Astrocyte of the cerebellum (primary cell): ENCODE measurements at regions not wholly inside any gene's neighbourhood (a gene's known extent, or its start where the extent isn't known, plus 50 kb on each side); places are given as distances from the start of the nearest gene placed in this dataset.

Experiments used
- DNase-seq: peaks from one replicate; pipeline ENCODE4 v3.0.0-alpha.2; 2011; ENCODE audit warnings: low read depth
- H3K4me3 ChIP-seq: 2 replicates; pipeline ENCODE4 v1.5.1; 2011; ENCODE audit warnings: mild to moderate bottlenecking, low read depth, low read length, moderate library complexity
- in situ Hi-C: cut with HindIII; loops from 2 replicates; pipeline ENCODE4 v1.10.0; 2017; ENCODE audit warnings: low sequenced_read_pairs
- TF ChIP-seq, protein P1 (sequence below): IDR thresholded peaks from 2 replicates; pipeline ENCODE4 v1.5.1; 2012; ENCODE audit warnings: low read length, low read depth, moderate library complexity, mild to moderate bottlenecking; ENCODE audit errors: missing control alignments

DNA sequence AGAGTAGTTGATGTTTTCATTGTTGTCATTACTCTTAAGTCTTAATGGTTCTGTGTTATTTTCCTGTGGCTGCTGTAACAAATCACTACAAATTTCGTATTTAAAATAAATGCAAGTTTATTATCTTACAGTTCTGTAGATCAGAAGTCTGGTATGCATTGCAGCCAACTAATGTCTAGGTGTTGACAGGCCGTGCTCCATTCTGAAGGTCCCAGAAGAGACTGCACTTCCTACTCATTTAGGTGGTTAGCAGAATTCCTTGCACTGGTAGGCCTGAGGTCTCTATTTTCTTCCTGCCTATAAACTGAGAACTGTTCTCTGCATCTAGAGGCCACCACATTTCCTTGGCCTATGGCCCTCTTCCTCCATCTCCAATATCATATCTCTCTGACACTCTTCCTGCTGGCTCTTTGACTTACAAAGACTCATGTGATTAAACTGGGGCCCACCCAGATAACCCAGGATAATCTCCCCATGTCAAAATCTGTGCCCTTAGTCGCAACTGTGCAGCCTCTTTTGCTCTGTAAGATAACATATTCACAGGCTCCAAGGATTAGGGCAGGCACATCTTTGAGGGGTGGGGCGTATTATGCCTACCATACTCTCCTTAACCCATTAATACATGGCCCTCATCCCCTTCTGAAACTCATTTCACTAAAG is 468.4 kb downstream of the FOXO1 start:
- H3K4me3 ChIP-seq = no peak overlapping the region
- DNase-seq = no peak
- in situ Hi-C loops = no loop called here
- TF ChIP-seq, protein P1, sequence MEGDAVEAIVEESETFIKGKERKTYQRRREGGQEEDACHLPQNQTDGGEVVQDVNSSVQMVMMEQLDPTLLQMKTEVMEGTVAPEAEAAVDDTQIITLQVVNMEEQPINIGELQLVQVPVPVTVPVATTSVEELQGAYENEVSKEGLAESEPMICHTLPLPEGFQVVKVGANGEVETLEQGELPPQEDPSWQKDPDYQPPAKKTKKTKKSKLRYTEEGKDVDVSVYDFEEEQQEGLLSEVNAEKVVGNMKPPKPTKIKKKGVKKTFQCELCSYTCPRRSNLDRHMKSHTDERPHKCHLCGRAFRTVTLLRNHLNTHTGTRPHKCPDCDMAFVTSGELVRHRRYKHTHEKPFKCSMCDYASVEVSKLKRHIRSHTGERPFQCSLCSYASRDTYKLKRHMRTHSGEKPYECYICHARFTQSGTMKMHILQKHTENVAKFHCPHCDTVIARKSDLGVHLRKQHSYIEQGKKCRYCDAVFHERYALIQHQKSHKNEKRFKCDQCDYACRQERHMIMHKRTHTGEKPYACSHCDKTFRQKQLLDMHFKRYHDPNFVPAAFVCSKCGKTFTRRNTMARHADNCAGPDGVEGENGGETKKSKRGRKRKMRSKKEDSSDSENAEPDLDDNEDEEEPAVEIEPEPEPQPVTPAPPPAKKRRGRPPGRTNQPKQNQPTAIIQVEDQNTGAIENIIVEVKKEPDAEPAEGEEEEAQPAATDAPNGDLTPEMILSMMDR = no peak

DNA sequence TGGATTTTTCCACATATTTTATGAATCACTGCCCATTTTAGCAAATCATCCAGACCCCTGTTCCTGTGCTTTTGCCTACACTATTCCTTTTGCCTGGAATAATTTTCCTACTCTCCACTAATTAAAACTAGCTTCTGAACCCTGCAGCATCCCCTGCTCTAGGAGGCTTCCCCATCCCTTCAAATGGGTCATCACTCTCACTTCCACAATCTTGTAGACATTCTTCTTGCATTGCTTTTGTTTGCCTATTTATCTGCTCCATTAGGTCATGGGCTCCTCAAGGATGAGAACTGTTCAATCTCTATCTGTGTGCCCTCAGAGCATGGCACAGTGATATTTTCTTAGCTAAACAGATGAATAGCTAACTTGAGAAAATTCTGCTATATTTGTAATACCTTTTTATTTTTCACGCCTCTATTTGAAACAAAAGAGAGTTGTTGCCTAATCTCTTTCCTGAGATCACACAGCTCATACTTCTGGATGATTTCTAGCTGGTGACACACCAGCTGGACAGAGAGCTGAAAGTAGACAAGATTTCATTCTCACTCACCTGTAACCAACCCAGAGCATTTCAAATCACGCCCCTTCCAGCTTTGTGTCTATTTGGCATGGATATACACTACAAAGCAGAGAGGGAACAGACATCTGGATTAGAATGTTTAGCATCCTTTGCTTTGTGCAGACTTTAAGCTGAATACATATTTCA is 466.0 kb downstream of the FOXO1 start:
- in situ Hi-C loops = no loop called here
- H3K4me3 ChIP-seq = no peak overlapping the region
- DNase-seq = no peak
- TF ChIP-seq, protein P1 = no peak

DNA sequence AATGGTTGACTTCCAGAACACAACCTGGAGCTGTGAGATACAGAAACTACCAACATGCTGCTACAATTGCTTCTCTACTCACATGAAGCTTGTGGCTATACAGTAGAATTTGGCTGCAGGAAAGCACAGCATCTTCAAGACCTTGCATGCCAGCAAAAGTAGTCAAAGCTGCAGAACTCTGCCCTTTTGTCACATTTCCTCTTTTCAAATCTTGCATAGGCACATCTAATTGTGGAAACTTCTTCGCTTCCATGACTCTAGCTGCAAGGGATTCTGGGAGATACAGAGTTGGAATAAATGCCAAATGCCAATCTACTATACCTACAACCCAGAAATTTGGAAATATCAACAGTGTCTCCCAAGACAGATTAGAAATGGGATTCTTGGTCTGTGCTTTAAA is 462.2 kb downstream of the FOXO1 start:
- in situ Hi-C loops = no loop called here
- H3K4me3 ChIP-seq = no peak overlapping the region
- DNase-seq = no peak
- TF ChIP-seq, protein P1 = no peak

DNA sequence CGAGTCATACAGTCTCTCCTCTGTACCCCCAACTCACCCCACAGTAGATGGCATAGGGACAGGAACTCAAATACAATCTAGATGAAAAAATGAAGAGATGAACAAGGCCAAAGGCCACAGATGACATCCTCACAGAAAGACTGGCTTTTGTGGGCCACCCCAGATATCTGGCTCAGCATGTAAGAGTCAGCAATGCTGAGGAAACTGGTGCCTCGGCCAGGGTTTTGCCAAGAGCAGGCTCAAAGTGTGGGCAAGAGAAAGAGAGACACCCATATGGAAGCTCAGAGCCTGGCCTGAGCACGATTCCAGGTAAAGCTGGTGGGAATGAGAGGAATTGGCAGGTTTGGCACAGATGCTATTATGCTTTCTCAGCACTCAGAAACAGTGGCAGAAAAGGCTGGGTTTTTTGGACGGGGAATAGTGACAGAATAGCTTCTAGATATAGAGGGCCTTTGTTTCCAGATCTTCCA is 460.6 kb downstream of the FOXO1 start:
- DNase-seq = no peak
- H3K4me3 ChIP-seq = no peak overlapping the region
- TF ChIP-seq, protein P1 = no peak
- in situ Hi-C loops = no loop called here

DNA sequence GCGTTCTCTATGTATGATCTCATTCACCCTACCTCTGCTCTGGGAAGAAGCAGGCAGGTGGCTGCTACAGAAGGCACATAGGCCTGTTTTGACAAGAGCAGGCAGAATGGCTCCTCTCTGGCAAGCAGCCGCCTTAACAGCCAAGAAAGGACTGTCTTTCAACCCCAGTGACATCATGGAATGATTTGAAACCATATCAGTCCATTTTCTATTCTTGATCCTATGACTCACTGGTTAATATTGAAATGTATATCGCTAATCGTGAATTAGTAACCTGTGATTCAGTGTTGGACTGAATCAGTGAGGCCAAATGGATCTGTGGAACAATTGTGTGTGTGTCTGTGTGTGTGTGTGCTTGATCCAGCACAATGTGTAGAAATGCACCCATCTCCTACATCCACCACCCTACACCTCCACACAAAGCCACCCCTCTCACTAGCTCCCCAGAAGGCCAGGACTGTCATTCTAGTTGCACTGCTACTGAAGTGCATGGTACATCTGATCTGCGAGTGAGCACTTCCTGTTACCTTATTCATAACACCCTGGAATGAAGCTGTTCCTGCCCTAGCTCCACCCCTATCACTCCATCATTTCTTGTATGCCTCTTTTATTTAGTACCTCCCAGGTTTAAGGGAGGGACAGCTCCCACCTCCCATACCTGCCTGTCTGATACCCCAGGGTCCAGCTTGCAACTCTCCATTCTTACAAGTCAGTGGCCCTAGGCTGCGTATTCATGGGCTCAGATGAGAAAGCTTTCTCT is 460.0 kb downstream of the FOXO1 start:
- TF ChIP-seq, protein P1 = no peak
- DNase-seq = no peak
- in situ Hi-C loops = no loop called here
- H3K4me3 ChIP-seq = no peak overlapping the region

DNA sequence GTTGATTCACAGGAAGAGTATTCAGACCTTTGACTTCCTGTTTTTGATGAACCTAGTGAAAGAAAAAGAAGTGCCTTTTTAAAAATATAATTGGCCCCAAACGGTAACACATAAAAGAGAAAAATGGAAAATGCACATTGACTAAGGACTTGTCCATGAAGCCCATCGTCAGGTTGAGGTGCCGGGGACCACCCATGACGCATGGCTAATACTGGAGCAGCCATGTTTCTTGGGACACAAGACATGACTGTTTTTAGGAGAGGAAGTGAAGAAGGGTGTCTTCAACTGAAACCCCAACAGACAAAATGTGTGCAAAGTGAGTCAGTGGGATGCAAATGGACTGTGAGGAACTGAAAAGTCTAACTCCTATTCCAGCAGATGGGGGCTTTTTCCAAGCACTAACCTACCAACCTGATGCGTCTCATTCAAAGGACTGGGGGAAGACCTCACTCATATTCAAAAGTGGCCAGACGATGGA is 459.4 kb downstream of the FOXO1 start:
- DNase-seq = no peak
- H3K4me3 ChIP-seq = no peak overlapping the region
- in situ Hi-C loops = no loop called here
- TF ChIP-seq, protein P1 = no peak
